Right lobe of liver (tissue), 6 donors: ENCODE measurements at regions not wholly inside any gene's neighbourhood (a gene's known extent, or its start where the extent isn't known, plus 50 kb on each side); places are given as distances from the start of the nearest gene placed in this dataset.
"Not testable (repeated sequence)": the region's sequence is repeated elsewhere in the genome, so short reads cannot be mapped to it uniquely, and the experiment has no call there.

Experiments used
- ATAC-seq, 4 donors: fragments of 200-7000 bp; cut with Tn5 transposase; one replicate each; pipeline ENCODE4 v1.9.1; 2020; ENCODE audit warnings: mild to moderate bottlenecking in 4 of 4, moderate library complexity in 4 of 4
- DNase-seq, 3 donors: peaks; one replicate each; pipeline ENCODE4 v3.0.0-alpha.2; 2020
- H3K27ac ChIP-seq, 3 donors: fragments of 200-600 bp; one replicate each; pipeline ENCODE4 v1.8.0; 2022
- H3K27me3 ChIP-seq, 2 donors: fragments of 200-600 bp; one replicate each; pipeline ENCODE4 v1.8.0; 2022
- H3K36me3 ChIP-seq, 4 donors: fragments of 200-600 bp; sonication (generic) in 1 of 4; one replicate each; pipeline versions ENCODE4 v1.5.1 to v1.8.0; 2017 to 2022; ENCODE audit warnings: control low read depth in 1 of 4
- H3K4me1 ChIP-seq, 4 donors: fragments of 200-600 bp; sonication (generic) in 1 of 4; one replicate each; pipeline versions ENCODE4 v1.5.1 to v1.8.0; 2017 to 2022; ENCODE audit warnings: control low read depth in 1 of 4
- H3K4me3 ChIP-seq, 3 donors: fragments of 200-600 bp; one replicate each; pipeline ENCODE4 v1.8.0; 2022
- H3K9me3 ChIP-seq, 4 donors: fragments of 200-600 bp; sonication (generic) in 1 of 4; one replicate each; pipeline versions ENCODE4 v1.5.1 to v1.8.0; 2017 to 2022; ENCODE audit warnings: control low read depth in 1 of 4
- POLR2A ChIP-seq: fragments of 450-650 bp; IDR thresholded peaks from one replicate; pipeline ENCODE4 v1.6.1; 2017; ENCODE audit warnings: antibody characterized with exemption, mild to moderate bottlenecking
- WGBS: methylation state at CpG from one replicate; pipeline ENCODE4 v1.1.6; 2018; ENCODE audit warnings: low coverage, low lambda C conversion rate; ENCODE audit not compliant: insufficient coverage; ENCODE audit errors: missing lambda C conversion rate; 5-methylcytosine and 5-hydroxymethylcytosine counted together
- intact Hi-C, 2 donors: fragments of 100-400 bp; cut with DNase I; formaldehyde crosslinking; loops; one replicate each; pipeline versions ENCODE4 v1.11.2 to v1.14.1; 2022
- TF ChIP-seq, protein P1 (sequence below), 4 donors: fragments of 200-600 bp in 3 of 4; fragments of 450-650 bp in 1 of 4; IDR thresholded peaks; one replicate each; pipeline versions ENCODE4 v1.5.1 to v1.8.0; 2016 to 2022; ENCODE audit warnings: antibody characterized with exemption in 4 of 4, mild to moderate bottlenecking in 2 of 4
- donor health status: DM: no; HTN: yes; CAD: no.
- donor health status: DM: no; HTN: no; CAD: no.
- donor health status: DM: no; HTN: no; CAD: no.
- donor health status: DM: no; HTN: yes; CAD: no.
- donor health status: DM: no; HTN: yes; CAD: no.

DNA sequence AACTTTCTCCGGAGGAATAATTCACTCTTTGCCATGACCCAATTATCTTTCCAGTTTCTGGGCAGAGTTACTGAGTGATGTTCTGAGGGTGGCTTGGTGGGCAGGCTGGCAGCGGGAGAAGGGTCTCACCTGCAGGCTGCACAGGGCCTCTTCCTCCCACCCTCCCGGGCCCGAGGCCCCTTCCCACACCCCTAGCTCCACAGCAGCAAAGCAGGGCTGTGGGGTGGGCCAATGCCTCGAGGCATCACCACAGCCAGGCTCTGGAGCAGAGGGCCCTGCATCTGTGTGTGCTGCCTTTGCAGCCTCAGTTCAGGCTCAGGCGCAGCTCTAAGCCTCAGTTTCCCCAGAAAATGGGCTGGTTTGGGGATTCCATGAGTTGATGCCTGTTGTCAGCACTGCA, 120.2 kb upstream of the FOXD4L5 start:
- no peaks in the 10 kb centered on the region for H3K9me3 ChIP-seq
- H3K4me3 ChIP-seq: no peak overlapping the region
- intact Hi-C loops: no loop called here
- TF ChIP-seq POLR2A: no peak
- TF ChIP-seq, protein P1, sequence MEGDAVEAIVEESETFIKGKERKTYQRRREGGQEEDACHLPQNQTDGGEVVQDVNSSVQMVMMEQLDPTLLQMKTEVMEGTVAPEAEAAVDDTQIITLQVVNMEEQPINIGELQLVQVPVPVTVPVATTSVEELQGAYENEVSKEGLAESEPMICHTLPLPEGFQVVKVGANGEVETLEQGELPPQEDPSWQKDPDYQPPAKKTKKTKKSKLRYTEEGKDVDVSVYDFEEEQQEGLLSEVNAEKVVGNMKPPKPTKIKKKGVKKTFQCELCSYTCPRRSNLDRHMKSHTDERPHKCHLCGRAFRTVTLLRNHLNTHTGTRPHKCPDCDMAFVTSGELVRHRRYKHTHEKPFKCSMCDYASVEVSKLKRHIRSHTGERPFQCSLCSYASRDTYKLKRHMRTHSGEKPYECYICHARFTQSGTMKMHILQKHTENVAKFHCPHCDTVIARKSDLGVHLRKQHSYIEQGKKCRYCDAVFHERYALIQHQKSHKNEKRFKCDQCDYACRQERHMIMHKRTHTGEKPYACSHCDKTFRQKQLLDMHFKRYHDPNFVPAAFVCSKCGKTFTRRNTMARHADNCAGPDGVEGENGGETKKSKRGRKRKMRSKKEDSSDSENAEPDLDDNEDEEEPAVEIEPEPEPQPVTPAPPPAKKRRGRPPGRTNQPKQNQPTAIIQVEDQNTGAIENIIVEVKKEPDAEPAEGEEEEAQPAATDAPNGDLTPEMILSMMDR (IDR thresholded peaks at IDR 0.05): no peak
- 60% methylated on average over 2 of the region's 6 CpGs for WGBS
- ATAC-seq: no peak
- no peak overlapping the region for H3K27ac ChIP-seq
- no peak for DNase-seq
- no peaks in the 10 kb centered on the region for H3K36me3 ChIP-seq
- H3K4me1 ChIP-seq: no peaks in the 10 kb centered on the region
- no peaks in the 10 kb centered on the region for H3K27me3 ChIP-seq

DNA sequence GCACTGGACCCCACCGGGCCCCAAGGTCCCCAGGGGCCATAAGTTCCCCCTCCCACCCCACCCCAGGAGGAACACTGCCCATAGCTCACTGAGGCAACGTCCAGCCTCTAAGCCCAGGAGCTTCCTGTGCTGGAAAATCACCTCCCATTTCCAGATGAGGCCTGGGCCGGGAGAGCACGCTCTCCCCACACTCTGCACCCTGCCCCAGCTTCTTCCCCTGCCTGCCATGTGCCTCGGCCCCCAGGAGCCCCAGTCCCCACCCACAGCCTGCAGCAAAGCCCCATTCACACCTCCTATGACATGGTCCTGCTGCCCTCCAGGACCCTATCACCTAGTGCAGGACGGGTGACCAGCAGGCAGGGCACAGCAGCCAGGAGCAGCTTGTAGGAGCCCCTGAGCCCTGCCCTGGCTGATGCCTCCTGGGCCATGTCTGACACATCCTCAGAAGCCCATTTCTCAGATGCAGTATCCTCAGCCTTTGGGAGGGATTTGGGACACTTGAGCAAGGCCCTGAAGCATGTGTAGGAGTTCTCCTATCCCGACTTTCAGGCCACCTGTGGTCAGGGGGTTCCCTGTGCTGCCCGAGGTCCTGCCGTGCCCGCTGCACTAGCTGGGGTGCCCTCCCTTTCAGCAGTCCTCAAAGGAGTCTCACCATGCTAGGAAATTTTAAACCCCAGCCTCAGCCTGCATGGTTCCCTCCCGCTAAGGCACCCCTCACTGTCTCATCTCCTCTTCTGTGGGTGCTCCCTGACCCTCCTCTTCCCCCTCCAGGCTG, 119.4 kb upstream of the FOXD4L5 start:
- intact Hi-C loops: no loop called here
- Histone ChIP-seq H3K27me3 (no peaks in the 10 kb centered on the region), H3K36me3 (no peaks in the 10 kb centered on the region), H3K9me3 (no peaks in the 10 kb centered on the region), H3K4me3 (no peak overlapping the region), H3K4me1 (no peaks in the 10 kb centered on the region), H3K27ac (no peak overlapping the region)
- no peak for DNase-seq
- 45% methylated on average over 6 of the region's 11 CpGs for WGBS
- TF ChIP-seq POLR2A: no peak
- TF ChIP-seq, protein P1 (IDR thresholded peaks at IDR 0.05): no peak
- ATAC-seq: no peak

DNA sequence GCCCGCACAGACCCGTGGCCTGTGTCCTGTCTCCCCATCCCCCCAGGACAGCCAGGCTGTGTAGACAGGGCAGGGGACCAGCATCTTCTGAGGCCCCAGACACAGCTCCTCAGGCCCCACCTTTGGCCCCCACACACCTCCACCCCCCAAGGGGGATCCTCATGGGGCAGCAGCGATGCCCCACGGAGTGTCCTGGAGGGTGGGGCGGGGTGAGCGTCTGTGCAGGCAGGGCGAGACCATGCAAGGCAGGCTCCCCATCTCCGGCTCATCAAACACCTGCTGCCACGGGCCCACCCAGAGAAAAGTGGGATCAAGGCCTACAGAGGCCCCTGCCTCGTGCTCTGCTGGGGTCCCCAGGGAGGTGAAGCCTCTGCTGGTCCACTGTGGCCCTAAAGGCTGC, 118.7 kb upstream of the FOXD4L5 start:
- intact Hi-C loops: no loop called here
- no peaks in the 10 kb centered on the region for H3K36me3 ChIP-seq
- TF ChIP-seq POLR2A: no peak
- TF ChIP-seq, protein P1 (IDR thresholded peaks at IDR 0.05): no peak
- 80% methylated on average over 1 of the region's 10 CpGs for WGBS
- H3K4me1 ChIP-seq: no peaks in the 10 kb centered on the region
- DNase-seq (no peak), ATAC-seq (no peak)
- H3K9me3 ChIP-seq: no peaks in the 10 kb centered on the region
- H3K27me3 ChIP-seq: no peaks in the 10 kb centered on the region
- H3K27ac ChIP-seq: no peak overlapping the region
- no peak overlapping the region for H3K4me3 ChIP-seq

DNA sequence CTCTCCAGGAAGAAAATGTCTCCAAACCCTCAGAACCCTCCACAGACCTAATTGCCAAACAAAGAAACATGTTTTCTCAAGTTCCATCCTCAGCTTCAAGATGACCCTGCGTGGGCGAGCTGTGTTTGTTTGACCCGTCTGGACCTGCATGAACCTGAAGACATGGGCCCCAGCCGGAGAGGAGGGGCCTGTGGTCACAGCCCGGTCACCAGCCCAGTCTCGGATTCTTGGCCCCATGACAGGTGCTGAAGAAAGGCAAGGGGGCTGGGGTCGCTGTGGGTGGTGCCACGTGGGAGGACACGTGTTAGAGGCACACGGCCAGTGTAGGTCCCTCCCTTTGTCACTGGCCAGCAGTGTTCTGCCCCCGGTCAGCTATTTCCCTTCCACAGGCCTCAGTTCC, 118.1 kb upstream of the FOXD4L5 start:
- H3K4me3 ChIP-seq, intact Hi-C loops, H3K9me3 ChIP-seq, H3K27me3 ChIP-seq, H3K27ac ChIP-seq, ATAC-seq, H3K4me1 ChIP-seq, H3K36me3 ChIP-seq: not testable (repeated sequence)
- no CpG with 5 or more reads among the region's 11 CpGs for WGBS
- peak in 1 of 3 donors; percentile 34 for DNase-seq

DNA sequence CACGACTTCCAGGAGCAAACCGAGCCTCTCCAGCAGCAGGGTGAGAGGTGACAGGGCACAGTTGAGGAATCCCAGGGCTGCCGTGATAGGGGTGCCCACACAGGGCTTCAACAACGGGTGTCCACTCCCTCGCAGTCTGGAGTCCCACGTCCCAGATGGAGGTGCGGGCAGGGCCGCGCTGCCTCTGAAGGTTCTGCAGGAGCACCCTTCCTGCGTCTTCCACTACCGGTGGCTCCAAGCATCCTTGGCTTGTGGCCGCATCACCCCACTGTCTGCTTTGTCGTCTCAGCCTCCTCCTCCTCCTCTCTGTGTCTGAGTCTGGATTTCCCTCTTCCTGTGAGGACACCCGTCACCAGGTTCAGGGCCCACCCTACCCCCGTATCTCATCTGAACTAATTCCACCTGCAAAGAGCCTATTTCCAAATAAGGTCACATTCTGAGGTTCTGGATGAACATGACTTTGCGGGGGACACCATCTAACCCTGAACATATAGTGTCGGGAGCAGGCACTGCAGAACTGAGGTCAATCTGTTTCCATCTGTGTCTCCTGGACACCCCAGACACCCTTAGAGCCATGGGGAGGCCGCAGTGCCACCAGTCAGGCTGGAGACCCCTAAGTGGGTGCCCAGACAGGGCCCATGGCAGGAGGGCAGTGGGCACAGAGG, 117.3 kb upstream of the FOXD4L5 start:
- H3K4me3 ChIP-seq, H3K4me1 ChIP-seq, intact Hi-C loops, H3K36me3 ChIP-seq, ATAC-seq, H3K9me3 ChIP-seq, H3K27ac ChIP-seq, H3K27me3 ChIP-seq: not testable (repeated sequence)
- peak in 2 of 3 donors; percentile 26 to 49 for DNase-seq
- WGBS: 49% methylated on average over 2 of the region's 18 CpGs

DNA sequence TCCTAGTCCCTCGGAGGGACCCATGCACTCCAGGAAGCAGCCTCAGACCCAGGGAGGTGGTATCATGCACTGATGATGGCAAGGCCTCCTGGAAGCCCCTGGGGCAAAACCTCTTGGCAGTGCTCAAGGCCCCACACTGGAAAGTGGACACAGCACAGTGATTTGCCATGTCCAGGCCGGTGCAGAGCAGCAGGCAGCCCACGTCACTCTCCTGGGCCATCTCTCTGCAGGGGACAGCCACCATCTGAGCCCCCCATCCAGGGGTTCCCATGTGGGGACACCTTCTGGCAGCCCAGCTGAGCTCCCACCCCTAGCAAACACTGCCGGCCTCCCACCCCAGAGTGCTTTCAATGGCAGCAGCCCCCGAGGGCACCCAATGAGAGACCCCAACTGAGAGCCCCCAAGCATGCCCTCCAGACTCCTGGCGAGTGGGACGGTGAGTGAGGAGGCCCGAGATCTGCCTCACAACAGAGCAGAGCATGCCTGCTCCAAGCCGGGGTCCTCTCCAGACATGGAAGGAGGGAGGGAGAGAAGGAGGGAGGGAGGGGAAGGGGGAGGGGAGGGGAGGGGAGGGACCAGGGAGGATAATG, 116.5 kb upstream of the FOXD4L5 start:
- H3K27ac ChIP-seq, H3K9me3 ChIP-seq, H3K4me1 ChIP-seq, H3K27me3 ChIP-seq, H3K4me3 ChIP-seq, H3K36me3 ChIP-seq, intact Hi-C loops: not testable (repeated sequence)
- 67% methylated on average over 3 of the region's 9 CpGs for WGBS
- DNase-seq (peak in 2 of 3 donors; percentile 20 to 22), ATAC-seq (peak in 1 of 4 donors; percentile 25)
